Activated naive CD8-positive, alpha-beta T cell treated with anti-CD3 and anti-CD28 coated beads for 36 hours (primary cell): ENCODE measurements at regions not wholly inside any gene's neighbourhood (a gene's known extent, or its start where the extent isn't known, plus 50 kb on each side); places are given as distances from the start of the nearest gene placed in this dataset.

Experiments
- DNase-seq: peaks from one replicate; pipeline ENCODE4 v3.0.0; 2021
- H3K27ac Mint-ChIP-seq: one replicate; pipeline ENCODE4 v1.8.0; 2022; ENCODE audit warnings: mild to moderate bottlenecking, moderate library complexity, mixed read lengths
- H3K27me3 Mint-ChIP-seq: one replicate; pipeline ENCODE4 v1.8.0; 2022; ENCODE audit warnings: mild to moderate bottlenecking, mixed read lengths
- H3K36me3 Mint-ChIP-seq: one replicate; pipeline ENCODE4 v1.8.0; 2021; ENCODE audit warnings: mild to moderate bottlenecking, mixed read lengths
- H3K4me1 Mint-ChIP-seq: one replicate; pipeline ENCODE4 v1.8.0; 2021; ENCODE audit warnings: mixed read lengths
- H3K4me3 Mint-ChIP-seq: one replicate; pipeline ENCODE4 v1.8.0; 2022; ENCODE audit warnings: mild to moderate bottlenecking, moderate library complexity, mixed read lengths
- H3K9me3 Mint-ChIP-seq: one replicate; pipeline ENCODE4 v1.8.0; 2022; ENCODE audit warnings: mixed read lengths

DNA sequence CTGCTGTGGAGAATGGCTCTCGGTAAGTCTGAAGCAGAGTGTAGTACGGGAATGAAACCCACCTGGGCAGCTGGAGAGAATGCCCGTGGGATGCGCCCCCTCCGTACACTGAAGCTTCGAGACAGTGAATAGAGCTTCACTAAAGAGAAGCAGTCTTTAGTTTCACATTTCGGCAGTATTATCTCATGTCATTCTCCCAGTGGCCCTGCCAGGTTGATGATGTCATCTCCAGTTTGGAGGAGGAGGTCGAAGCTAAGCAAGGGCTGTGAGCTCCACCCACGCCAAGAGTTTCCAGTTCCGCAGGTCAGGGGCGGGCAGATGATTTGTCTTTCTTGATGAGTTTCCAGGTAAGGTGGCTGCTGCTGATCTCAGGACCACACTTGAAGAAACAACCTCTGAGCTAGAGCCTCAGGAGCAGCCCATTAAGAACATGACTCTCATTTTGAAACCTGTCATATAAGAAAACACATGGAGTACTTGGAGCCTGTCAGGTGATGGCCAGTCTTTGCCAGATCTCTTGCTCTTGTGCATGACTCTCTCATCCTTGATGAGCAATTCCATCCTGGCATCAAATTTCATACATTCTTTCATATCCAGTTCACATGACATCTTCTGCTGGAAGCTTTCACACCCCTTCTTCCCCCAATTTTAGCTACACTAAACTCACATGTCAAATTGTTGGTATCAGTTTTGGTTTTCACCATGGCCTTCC is 475.0 kb downstream of the RNF144A start:
- Mint-ChIP-seq H3K36me3 (no peaks in the 10 kb centered on the region), H3K27ac (no peak overlapping the region), H3K27me3 (no peaks in the 10 kb centered on the region), H3K4me1 (no peaks in the 10 kb centered on the region), H3K4me3 (no peak overlapping the region), H3K9me3 (no peaks in the 10 kb centered on the region)
- no peak for DNase-seq

DNA sequence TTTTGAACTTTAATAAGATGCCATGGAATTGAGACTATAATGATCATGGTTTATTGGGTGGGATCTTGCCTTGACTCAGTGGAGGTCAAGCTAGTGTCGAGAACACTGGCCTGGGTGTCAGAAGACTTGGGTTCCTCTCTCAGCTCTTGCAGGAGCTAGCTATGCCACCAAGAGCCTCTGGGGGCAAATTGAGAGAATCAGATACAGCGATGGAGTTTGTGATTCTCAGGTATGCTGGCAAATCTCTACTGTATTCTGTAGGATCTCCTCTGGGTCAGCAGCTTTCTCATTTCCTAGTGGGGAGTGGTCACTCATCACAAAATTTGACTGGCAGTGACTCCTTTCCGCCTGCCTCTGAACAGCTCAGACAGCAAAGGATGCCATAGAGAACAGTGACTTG is 477.0 kb downstream of the RNF144A start:
- Mint-ChIP-seq H3K4me3 (no peak overlapping the region), H3K9me3 (no peaks in the 10 kb centered on the region), H3K27me3 (no peaks in the 10 kb centered on the region), H3K27ac (no peak overlapping the region), H3K36me3 (no peaks in the 10 kb centered on the region), H3K4me1 (no peaks in the 10 kb centered on the region)
- DNase-seq: no peak

- Mint-ChIP-seq H3K27me3 (peaks cover 13% of the 10 kb centered on the region), H3K4me3 (no peak overlapping the region), H3K27ac (no peak overlapping the region), H3K36me3 (no peaks in the 10 kb centered on the region), H3K4me1 (peaks cover 15% of the 10 kb centered on the region), H3K9me3 (no peaks in the 10 kb centered on the region)
- DNase-seq: no peak
These were observed 483.4 kb downstream of the RNF144A start for GRCh38 chr2:7400628-7401027.

GRCh38 chr2:7403092-7403775 is 486.0 kb downstream of the RNF144A start:
- H3K27ac Mint-ChIP-seq: no peak overlapping the region
- H3K4me3 Mint-ChIP-seq: no peak overlapping the region
- no peak for DNase-seq

GRCh38 chr2:7405861-7406715 is 488.9 kb downstream of the RNF144A start:
- Mint-ChIP-seq H3K36me3 (no peaks in the 10 kb centered on the region), H3K27ac (no peak overlapping the region), H3K27me3 (peaks cover 30% of the 10 kb centered on the region), H3K4me1 (peaks cover 11% of the 10 kb centered on the region), H3K4me3 (no peak overlapping the region), H3K9me3 (no peaks in the 10 kb centered on the region)
- DNase-seq: no peak

More at GRCh38 chr2:7403092-7403775, 486.0 kb downstream of the RNF144A start:
- H3K36me3 Mint-ChIP-seq: no peaks in the 10 kb centered on the region
- H3K4me1 Mint-ChIP-seq: peaks cover 15% of the 10 kb centered on the region
- H3K27me3 Mint-ChIP-seq: peaks cover 25% of the 10 kb centered on the region
- no peaks in the 10 kb centered on the region for H3K9me3 Mint-ChIP-seq

- no peak overlapping the region for H3K27ac Mint-ChIP-seq
- H3K4me3 Mint-ChIP-seq: no peak overlapping the region
- DNase-seq: no peak
- H3K4me1 Mint-ChIP-seq: peaks cover 11% of the 10 kb centered on the region
- H3K36me3 Mint-ChIP-seq: no peaks in the 10 kb centered on the region
- peaks cover 29% of the 10 kb centered on the region for H3K27me3 Mint-ChIP-seq
- H3K9me3 Mint-ChIP-seq: no peaks in the 10 kb centered on the region
These were observed 489.8 kb downstream of the RNF144A start for GRCh38 chr2:7407001-7407400.

GRCh38 chr2:7407906-7408680 is 490.9 kb downstream of the RNF144A start:
- Mint-ChIP-seq H3K27me3 (peaks cover 20% of the 10 kb centered on the region), H3K27ac (no peak overlapping the region), H3K9me3 (no peaks in the 10 kb centered on the region), H3K36me3 (no peaks in the 10 kb centered on the region), H3K4me1 (peaks cover 4% of the 10 kb centered on the region), H3K4me3 (no peak overlapping the region)
- no peak for DNase-seq

DNA sequence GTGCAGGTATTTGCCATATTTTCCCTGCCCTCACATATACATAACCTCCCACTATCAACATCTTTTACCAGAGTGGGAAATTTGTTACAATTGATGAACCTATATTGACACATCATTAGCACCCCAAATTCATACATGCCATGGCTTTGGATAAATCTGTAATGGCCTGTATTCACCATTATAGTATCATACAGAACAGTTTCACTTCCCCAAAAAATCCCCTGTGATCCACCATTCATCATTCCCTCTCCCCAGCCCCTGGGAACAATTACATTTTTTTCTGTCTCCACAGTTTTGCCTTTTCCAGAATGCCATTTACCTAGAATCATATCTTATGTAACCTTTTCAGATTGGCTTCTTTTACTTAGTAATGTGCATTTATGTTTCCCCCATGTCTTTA is 494.5 kb downstream of the RNF144A start:
- no peaks in the 10 kb centered on the region for H3K9me3 Mint-ChIP-seq
- no peaks in the 10 kb centered on the region for H3K36me3 Mint-ChIP-seq
- H3K4me3 Mint-ChIP-seq: no peak overlapping the region
- no peak for DNase-seq
- no peak overlapping the region for H3K27ac Mint-ChIP-seq
- no peaks in the 10 kb centered on the region for H3K4me1 Mint-ChIP-seq
- H3K27me3 Mint-ChIP-seq: peaks cover 8% of the 10 kb centered on the region

DNA sequence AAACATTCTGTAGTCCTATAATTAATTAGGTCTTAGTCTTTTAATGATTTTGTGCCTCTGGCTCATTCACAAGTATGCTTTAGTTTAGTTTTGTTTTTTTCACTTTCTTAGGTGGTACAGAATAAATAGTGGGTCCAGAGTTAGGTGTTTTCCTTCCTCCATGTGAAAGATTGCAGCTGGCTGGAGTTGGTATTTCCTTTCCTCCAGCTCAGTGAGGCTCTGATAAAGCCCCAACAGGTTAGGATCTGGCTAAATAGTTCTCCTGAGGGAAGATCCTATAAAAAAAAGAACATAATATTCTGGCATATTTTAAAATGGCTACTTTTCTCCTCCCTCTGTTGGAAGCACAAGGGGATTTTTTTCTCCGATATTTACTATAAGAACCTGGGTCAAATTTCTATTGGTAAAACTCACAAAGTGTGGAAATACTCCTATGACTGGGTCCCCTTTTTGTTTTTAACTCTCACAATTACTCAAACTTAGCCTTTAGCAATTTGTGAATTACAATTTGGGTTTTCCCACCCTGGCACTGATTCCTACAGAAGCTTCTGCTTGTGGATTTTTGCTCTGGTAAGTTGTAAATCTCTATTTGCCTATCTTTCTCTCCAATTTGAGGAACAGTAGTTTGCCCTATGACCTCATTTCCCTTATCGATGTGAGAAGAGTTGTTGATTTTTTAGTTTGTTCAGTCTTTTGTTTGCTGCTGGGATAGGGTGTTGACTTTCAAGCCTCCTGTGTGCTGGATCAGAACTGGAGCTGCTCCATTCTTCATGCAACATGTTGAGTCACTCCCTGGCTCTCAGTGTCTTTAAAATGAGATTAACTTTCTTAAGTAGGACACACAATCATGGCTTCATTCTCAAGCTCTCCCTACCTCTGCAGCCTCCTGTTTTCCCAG is 500.9 kb downstream of the RNF144A start:
- Mint-ChIP-seq H3K36me3 (no peaks in the 10 kb centered on the region), H3K27me3 (peaks cover 13% of the 10 kb centered on the region), H3K4me1 (peaks cover 2% of the 10 kb centered on the region), H3K4me3 (no peak overlapping the region), H3K9me3 (peaks cover 11% of the 10 kb centered on the region), H3K27ac (no peak overlapping the region)
- no peak for DNase-seq

DNA sequence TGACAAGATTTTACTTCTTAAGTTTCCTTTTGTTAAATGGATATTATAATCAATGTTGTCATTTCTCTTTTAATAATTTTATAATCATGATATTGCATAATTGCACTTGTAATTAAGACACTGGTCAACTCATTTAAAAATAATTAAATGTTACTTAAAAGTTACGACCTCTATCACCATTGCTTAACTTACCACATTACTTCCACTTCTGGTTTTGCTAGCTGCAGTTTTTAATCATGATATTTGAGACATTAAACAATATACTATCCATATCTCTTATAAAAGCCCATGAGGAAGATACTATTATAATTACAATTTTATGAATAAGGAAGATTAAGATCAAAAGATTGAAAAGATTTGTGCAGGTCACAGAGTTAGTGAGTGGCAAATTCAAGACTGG is 502.0 kb downstream of the RNF144A start:
- no peak for DNase-seq
- Mint-ChIP-seq H3K4me1 (peaks cover 2% of the 10 kb centered on the region), H3K9me3 (peaks cover 11% of the 10 kb centered on the region), H3K36me3 (no peaks in the 10 kb centered on the region), H3K27ac (no peak overlapping the region), H3K4me3 (no peak overlapping the region), H3K27me3 (peaks cover 13% of the 10 kb centered on the region)

DNA sequence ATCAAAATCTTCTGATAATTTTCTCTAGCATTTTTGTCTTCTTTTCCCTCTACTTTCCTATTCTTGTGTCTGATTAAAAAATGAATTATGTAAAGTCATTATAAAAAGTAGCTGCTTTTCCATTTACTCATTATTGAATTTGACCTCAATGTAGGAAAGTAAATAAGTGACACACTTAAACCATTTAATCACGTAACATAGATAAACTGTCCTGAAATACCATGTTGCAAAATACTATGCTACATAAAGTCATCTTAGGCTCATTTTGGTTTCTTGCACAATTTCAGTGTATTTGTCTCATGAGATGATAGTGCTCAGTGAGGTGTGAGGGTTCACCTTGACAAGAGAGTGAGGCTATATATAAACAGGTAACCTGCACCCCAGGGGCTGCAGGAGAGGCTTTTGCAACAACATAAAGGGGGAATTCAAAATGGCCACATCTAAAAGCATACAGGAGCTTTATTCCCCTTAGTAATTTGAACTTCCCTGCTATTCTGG is 502.7 kb downstream of the RNF144A start:
- H3K27ac Mint-ChIP-seq: no peak overlapping the region
- H3K36me3 Mint-ChIP-seq: no peaks in the 10 kb centered on the region
- H3K4me1 Mint-ChIP-seq: peaks cover 2% of the 10 kb centered on the region
- H3K27me3 Mint-ChIP-seq: peaks cover 13% of the 10 kb centered on the region
- no peak for DNase-seq
- peaks cover 11% of the 10 kb centered on the region for H3K9me3 Mint-ChIP-seq
- no peak overlapping the region for H3K4me3 Mint-ChIP-seq

DNA sequence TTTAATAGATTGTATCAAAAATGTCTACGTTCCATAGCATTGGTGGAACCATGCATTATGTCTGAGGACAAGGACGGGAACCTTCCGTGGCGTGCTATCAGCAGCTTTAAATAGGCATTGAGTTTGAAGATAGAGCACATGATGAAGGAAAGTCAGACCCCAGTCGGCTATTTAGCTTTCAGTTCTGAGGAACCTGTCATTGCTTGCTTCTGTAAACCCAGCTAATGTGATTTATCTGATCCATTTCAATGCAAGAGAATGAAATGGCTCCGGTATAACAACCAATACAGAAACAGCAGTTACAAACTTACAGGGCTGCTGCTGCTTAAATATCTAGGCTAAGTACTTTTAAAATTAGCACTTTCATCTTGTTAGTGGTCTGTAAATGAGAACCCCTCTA is 503.3 kb downstream of the RNF144A start:
- no peaks in the 10 kb centered on the region for H3K36me3 Mint-ChIP-seq
- H3K4me3 Mint-ChIP-seq: no peak overlapping the region
- no peak overlapping the region for H3K27ac Mint-ChIP-seq
- peaks cover 11% of the 10 kb centered on the region for H3K9me3 Mint-ChIP-seq
- no peak for DNase-seq
- peaks cover 16% of the 10 kb centered on the region for H3K27me3 Mint-ChIP-seq
- H3K4me1 Mint-ChIP-seq: peaks cover 2% of the 10 kb centered on the region

GRCh38 chr2:7424481-7424880 is 507.3 kb downstream of the RNF144A start:
- H3K27ac Mint-ChIP-seq: no peak overlapping the region
- no peak for DNase-seq
- H3K9me3 Mint-ChIP-seq: no peaks in the 10 kb centered on the region
- H3K27me3 Mint-ChIP-seq: peaks cover 10% of the 10 kb centered on the region
- H3K36me3 Mint-ChIP-seq: peaks cover 8% of the 10 kb centered on the region
- no peak overlapping the region for H3K4me3 Mint-ChIP-seq
- peaks cover 21% of the 10 kb centered on the region for H3K4me1 Mint-ChIP-seq
